Amniotic epithelial cell (primary cell): ENCODE measurements at regions not wholly inside any gene's neighbourhood (a gene's known extent, or its start where the extent isn't known, plus 50 kb on each side); places are given as distances from the start of the nearest gene placed in this dataset.
"Not testable (repeated sequence)": the region's sequence is repeated elsewhere in the genome, so short reads cannot be mapped to it uniquely, and the experiment has no call there.

Experiments used
- DNase-seq: peaks from one replicate; pipeline ENCODE4 v3.0.0-alpha.2; 2010; ENCODE audit warnings: low read depth

DNA sequence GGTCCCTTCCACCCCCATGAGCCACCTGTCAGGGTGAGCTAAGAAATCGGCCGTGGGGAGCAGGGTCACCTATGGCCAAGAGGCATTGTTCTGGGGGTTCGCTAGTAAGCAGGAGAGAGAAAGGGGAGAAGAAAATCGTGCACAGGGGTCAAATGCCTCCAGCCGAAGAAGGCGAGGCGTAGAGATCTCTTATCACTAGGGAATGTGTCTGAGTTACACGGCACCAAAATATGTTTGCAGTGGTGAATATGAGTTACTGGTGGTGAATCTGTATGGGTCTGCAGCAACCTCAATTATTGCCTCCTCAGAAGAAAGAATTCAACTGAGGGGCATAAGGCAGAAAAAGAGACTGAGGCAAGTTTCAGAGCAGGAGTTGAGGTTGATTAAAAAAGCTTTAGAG lies 54.2 kb upstream of the RABGAP1L start:
- DNase-seq: no peak

DNA sequence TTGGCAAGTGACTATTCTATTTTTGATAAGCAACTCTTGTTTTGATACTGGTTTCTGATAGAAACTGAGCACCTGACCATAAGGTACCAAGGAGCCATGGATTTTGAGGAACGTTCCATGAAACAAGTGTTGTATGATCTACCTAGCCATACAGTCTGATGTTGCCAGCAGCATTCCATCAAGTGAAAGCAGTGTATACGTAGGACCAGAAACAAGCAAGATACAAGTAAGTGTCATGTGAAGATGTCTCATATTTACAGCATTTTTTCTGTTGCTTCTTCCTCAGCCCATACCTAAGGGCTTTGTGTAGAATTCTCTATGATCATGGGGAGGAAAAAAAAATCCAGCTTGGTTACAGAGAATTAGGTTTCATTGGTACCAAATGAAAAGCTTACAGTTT lies 55.6 kb upstream of the RABGAP1L start:
- no peak for DNase-seq

DNA sequence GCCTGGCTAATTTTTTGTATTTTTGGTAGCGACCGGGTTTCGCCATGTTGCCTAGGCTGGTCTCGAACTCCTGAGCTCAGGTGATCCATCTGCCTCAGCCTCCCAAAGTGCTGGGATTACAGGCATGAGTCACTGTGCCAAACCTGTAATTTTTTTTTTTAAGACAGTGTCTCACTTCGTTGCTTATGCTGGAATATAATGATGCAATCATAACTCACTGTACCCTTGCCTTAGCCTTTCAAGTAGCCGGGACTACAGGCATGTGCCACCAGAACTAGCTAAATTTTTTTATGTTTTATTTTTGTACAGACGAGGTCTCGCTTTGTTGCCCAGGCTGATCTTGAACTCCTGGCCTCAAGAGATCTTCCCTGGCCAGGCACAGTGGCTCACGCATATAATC lies 57.3 kb upstream of the RABGAP1L start:
- not testable (repeated sequence) for DNase-seq

DNA sequence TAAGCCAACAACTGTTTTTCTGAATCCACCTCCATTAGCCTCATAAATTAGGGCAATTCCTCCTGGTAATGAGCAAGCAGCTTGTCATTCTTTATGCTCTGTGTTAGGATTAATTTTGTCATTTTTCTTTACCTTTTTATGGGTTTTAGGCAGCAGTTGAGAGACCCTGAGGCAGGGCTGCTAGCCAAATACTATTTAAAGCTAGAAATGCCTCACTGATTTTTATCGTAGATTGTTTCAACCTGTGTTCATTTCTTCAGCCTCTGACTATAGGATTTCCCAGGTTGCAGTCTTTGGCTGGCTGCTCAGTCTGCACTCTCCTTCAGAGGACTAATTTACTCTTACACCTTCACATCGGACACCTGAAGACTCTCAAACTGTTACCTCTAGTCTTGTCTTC lies 61.9 kb upstream of the RABGAP1L start:
- no peak for DNase-seq

DNA sequence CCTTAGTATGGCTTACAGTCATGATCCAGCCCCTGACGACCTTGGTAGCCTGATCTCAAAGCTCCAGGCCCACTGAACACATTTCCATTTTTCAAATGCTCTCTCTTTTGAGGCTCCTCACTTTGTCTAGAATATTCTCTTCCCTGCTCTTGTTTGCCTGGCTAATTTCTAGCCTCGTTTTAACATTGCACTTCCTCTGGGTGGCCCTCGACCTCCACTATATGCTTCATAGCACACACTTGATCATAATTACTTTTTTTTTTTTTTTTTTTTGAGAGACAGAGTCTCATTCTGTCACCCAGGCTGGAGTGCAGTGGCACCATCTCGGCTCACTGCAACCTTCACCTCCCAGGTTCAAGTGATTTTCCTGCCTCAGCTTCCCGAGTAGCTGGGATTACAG lies 65.5 kb upstream of the RABGAP1L start:
- DNase-seq: not testable (repeated sequence)

DNA sequence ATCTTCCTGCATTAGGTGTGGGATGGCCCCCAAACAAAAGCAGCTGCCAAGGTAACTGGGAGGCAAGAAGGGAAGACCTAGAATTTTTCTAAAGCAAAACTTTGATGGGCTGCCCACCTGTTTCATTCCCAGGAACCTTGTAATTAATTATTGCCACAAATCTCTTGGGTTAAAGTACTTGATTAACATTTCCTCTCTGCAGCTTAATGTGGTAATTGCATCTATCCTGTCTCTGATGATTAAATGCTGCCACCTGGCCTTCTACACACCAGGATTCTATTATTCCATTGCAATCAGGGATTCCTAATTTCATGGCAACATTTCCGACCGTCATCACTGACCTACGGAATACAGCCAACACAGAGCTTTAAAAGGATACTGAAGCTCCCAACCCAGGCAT lies 68.3 kb upstream of the RC3H1 start:
- no peak for DNase-seq

DNA sequence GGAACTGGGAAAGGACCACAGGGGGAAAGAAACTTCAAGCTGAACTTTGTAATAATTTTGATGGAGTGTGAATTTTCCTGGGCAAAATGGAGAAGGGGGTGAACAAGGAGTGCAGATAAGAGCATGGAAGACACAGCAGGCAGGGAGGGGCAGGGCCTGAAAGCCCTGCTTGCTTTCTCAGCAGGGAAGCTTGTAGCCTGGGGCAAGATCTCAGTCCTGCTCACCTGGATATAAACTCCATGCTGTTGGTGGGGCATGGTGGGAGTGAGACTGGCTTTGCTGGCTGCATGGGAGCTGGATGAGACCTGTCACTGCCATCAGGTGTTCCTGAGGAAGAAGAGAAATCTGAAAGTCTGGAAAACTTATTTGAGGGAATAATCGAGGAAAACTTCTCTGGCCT lies 58.7 kb upstream of the RC3H1 start:
- DNase-seq: no peak

DNA sequence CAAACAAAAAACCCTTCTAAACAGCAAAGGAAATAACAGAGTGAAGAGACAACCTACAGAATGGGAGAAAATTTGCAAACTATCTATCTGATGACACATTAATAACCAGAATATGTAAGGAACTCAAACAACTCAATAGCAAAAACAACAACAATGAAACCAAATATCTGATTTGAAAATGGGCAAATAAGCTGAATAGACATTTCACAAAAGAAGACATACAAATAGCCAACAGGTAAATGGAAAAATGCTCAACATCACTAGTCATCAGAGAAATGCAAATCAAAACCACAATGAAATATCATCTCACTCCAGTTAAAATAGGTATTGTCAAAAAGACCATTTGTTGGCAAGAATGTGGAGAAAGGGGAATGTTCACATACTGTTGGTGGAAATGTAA lies 57.6 kb upstream of the RC3H1 start:
- no peak for DNase-seq

DNA sequence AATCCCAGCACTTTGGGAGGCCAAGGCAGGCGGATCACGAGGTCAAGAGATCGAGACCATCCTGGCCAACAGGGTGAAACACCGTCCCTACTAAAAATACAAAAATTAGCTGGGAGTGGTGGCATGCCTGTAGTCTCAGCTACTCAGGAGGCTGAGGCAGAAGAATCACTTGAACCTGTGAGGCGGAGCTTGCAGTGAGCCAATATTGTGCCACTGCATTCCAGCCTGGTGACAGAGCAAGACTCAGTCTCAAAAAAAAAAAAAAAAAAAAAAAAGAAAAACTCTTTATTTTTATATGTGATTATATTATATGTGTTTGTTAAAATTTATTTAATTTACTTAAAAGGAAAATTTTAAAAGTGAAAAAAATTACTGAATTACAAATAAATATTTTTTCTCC lies 56.8 kb upstream of the RC3H1 start:
- DNase-seq: not testable (repeated sequence)

DNA sequence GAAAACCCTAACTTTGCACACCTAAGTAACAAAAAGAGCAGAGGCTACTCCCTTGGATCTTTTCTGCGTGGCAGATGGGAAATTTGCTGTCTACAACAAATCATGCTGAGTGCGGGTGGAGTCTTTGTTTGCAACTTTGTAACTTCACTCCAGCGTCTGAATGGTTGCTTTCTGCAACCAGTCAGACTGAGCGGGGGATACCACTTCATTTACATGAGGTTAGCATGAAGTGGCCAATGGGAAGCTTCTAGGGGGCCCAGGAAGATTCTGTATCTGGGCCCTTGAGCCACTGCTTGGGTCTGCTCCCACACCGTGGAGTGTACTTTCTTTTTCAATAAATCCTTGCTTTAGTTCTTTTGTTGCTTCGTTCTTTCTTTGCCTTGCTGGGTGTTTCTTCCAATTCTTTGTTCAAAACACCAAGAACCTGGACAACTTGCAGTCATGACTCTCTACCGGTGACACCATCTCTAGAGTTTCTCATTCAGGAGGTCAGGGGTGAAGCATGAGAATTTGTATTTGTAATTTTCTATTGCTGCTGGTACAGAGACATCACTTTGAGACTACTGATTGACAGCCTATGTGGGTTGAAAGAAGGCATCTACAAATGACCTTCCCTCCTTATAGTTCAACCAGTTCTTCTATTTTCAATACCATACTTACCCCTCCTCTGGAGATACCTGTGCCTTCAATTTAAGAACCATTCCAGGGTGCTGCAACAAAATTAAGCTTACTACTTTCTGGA lies 55.8 kb upstream of the RC3H1 start:
- DNase-seq: peak; percentile 27

DNA sequence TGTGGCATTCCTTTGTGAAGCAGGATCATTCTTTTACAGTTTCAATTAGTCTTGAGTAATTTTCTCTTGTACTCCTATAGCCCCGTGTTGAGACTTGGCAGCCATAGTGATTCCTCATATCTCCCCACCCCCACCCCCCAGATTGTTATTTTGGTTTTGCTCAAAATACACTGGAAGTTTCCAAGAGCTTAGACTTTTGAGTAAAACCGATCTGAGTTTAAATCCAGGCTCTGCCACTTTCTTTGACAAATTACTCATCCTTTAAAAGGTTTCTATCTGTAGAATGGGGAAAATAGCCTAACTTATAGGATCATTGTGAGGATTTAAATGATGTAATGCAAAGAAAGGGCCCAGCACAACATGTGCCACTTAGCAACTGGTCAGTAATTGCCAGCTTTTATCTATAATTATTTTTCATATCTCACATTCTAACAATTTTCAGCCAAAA lies 53.1 kb upstream of the RC3H1 start:
- DNase-seq: no peak

DNA sequence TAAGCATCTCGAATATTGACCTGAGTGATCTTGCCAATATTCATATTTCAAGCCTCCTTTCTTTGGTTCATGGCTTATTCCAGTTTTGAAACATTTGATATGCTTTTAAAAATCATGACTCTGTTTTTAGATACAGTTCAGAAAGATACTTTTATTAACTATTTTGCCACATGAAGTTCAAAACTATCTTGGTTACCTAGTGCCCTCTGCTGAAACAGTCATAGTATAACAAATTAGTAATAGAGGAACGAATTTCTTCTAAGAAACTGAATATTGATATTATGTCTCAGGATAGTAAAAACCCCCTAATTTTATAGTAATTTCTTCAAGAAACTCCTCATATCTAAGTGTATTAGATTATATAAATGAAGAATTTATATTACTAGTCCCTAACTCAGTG lies 52.6 kb upstream of the RC3H1 start:
- peak; percentile 37 for DNase-seq

DNA sequence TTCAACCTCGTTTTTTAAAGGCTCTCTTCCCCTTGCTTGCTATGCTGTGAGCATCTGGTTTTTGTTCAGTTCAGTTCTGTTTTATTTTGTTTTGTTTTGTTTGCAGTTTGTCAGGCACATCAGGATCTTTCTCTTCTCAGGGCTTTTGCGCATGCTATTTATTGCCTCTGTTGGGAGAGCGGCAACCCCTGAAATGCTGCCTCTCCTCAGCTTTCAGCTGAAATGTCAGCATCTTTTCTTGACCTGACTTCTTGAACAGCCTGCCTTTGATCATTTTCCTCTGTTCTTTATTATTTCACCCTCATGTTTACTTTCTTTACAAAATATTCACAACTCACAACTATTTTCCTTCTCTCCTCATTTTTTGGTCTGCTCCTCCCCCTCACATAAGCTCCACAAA lies 50.4 kb upstream of the RC3H1 start:
- DNase-seq: peak; percentile 2
